Astrocyte of the spinal cord (primary cell): ENCODE measurements at regions not wholly inside any gene's neighbourhood (a gene's known extent, or its start where the extent isn't known, plus 50 kb on each side); places are given as distances from the start of the nearest gene placed in this dataset.

ENCODE experiments used
- DNase-seq: peaks from one replicate; pipeline ENCODE4 v3.0.0; 2011; ENCODE audit warnings: low read depth, low spot score
- H3K4me3 ChIP-seq: 2 replicates; pipeline ENCODE4 v1.5.1; 2011; ENCODE audit warnings: low read depth, mild to moderate bottlenecking, low read length, moderate library complexity
- in situ Hi-C: cut with HindIII; loops from 2 replicates; pipeline ENCODE4 v1.10.0; 2017; ENCODE audit warnings: low sequenced_read_pairs
- TF ChIP-seq, protein P1 (sequence below): IDR thresholded peaks from 2 replicates; pipeline ENCODE4 v1.5.1; 2012; ENCODE audit warnings: low read depth, mild to moderate bottlenecking, low read length, inconsistent platforms

GRCh38 chr10:61029411-61029810, 85.4 kb upstream of the RHOBTB1 start:
- no peak for DNase-seq
- in situ Hi-C loops: no loop called here
- TF ChIP-seq, protein P1, sequence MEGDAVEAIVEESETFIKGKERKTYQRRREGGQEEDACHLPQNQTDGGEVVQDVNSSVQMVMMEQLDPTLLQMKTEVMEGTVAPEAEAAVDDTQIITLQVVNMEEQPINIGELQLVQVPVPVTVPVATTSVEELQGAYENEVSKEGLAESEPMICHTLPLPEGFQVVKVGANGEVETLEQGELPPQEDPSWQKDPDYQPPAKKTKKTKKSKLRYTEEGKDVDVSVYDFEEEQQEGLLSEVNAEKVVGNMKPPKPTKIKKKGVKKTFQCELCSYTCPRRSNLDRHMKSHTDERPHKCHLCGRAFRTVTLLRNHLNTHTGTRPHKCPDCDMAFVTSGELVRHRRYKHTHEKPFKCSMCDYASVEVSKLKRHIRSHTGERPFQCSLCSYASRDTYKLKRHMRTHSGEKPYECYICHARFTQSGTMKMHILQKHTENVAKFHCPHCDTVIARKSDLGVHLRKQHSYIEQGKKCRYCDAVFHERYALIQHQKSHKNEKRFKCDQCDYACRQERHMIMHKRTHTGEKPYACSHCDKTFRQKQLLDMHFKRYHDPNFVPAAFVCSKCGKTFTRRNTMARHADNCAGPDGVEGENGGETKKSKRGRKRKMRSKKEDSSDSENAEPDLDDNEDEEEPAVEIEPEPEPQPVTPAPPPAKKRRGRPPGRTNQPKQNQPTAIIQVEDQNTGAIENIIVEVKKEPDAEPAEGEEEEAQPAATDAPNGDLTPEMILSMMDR: no peak
- no peak overlapping the region for H3K4me3 ChIP-seq

- DNase-seq: peak; percentile 50
- H3K4me3 ChIP-seq: no peak overlapping the region
- in situ Hi-C loops: no loop called here
- TF ChIP-seq, protein P1: no peak
These were observed 84.9 kb upstream of the RHOBTB1 start for GRCh38 chr10:61028861-61029361.

DNA sequence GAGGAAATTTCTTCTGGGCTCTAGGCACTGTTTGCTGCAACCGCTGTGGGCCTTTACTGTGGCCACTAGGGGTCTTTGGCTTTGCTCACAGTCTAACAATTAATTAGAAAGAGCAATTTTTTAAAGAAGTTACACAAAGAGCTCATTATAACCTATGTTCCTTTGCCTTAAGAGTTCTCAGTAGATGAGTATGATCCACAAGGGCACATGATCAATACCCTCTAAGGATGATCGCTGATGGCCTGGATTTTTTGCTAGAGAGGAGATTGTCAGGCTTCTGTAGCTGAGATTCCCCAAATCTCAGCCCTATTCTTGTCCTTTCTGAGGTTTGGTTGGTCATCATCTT, 80.8 kb upstream of the RHOBTB1 start:
- in situ Hi-C loops: no loop called here
- no peak overlapping the region for H3K4me3 ChIP-seq
- no peak for DNase-seq
- TF ChIP-seq, protein P1: peak; percentile 84

DNA sequence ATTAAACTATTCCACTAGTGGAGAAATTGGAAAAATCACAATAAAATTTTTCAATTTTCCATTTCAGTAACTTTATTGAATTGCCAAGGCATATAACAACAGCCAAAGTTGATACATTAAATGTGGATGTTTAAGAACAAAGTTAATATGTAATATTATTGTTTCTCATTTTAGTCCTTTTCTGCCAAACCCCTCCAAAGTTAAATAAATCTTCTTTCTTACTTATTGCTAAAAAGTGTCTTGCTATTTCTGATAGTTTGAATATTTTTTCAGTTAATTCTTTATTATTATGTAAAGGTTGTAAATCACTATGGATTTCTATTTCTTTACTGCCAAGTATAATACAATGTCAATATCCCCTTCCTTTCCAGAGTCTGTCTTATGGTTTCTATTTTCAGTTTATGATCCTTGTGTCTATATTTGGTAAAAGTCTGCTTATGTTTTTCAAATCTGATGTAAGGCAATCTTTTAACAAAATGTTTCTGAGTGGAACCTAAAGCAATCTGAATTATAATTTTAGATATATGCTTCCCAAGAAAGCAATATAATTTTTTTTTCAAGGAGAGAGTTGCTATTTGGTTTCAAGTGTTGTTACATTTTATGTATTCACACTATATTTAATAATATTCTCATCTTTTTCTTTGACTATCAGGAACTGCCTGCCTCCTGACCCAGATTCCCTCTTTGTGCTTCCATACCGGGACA, 80.3 kb upstream of the RHOBTB1 start:
- in situ Hi-C loops: no loop called here
- TF ChIP-seq, protein P1: no peak
- no peak for DNase-seq
- no peak overlapping the region for H3K4me3 ChIP-seq

- in situ Hi-C loops: no loop called here
- H3K4me3 ChIP-seq: no peak overlapping the region
- no peak for DNase-seq
- TF ChIP-seq, protein P1: no peak
These were observed 79.1 kb upstream of the RHOBTB1 start for GRCh38 chr10:61023053-61023452.

DNA sequence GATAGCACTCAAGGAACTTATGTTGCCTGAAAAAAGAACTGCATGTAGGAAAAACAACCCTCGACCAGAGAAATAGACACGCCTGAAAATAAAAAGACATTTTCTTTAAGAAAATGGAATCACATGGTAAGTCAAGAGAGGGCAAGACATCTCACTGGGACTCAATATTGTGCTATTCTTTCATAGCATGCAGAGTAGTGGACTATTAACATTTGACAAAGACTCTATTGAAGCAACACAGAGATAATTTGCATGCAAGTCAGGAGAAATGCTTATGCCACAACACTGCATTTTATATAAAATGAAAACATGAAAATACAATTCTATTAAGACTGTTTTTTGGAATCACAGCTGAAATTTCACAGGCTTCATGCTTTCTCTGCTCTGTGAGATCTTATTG, 77.9 kb upstream of the RHOBTB1 start:
- in situ Hi-C loops: no loop called here
- no peak for DNase-seq
- no peak overlapping the region for H3K4me3 ChIP-seq
- TF ChIP-seq, protein P1: no peak
